Activated CD4-positive, alpha-beta T cell treated with anti-CD3 and anti-CD28 coated beads, Interleukin-2, amount 10 ng/mL, durations not matched to agents 7 days and 5 days (primary cell): ENCODE measurements at regions not wholly inside any gene's neighbourhood (a gene's known extent, or its start where the extent isn't known, plus 50 kb on each side); places are given as distances from the start of the nearest gene placed in this dataset.

ENCODE experiments used
- CTCF ChIA-PET: fragments of 350-600 bp; sonication (Branson Sonifier 250); formaldehyde crosslinking; loops from one replicate; lab custom pipeline; 2021; ENCODE audit warnings: antibody characterized with exemption; lab: Charles Lee
- POLR2A ChIA-PET: fragments of 350-600 bp; sonication (Branson Sonifier 250); formaldehyde crosslinking; loops from one replicate; lab custom pipeline; 2021; ENCODE audit warnings: antibody characterized with exemption; lab: Charles Lee
- DNase-seq: peaks from one replicate; pipeline ENCODE4 v3.0.0-alpha.2; 2020
- H3K27ac Mint-ChIP-seq: one replicate; pipeline ENCODE4 v1.8.0; 2021; ENCODE audit warnings: mild to moderate bottlenecking, moderate library complexity, mixed read lengths
- H3K27me3 Mint-ChIP-seq: one replicate; pipeline ENCODE4 v1.8.0; 2021; ENCODE audit warnings: mixed read lengths
- H3K36me3 Mint-ChIP-seq: one replicate; pipeline ENCODE4 v1.8.0; 2021; ENCODE audit warnings: low read depth, mixed read lengths
- H3K4me1 Mint-ChIP-seq: one replicate; pipeline ENCODE4 v1.8.0; 2021; ENCODE audit warnings: mixed read lengths
- H3K4me3 Mint-ChIP-seq: one replicate; pipeline ENCODE4 v1.8.0; 2021; ENCODE audit warnings: mild to moderate bottlenecking, moderate library complexity, mixed read lengths
- H3K9me3 Mint-ChIP-seq: one replicate; pipeline ENCODE4 v1.8.0; 2021; ENCODE audit warnings: mixed read lengths

DNA sequence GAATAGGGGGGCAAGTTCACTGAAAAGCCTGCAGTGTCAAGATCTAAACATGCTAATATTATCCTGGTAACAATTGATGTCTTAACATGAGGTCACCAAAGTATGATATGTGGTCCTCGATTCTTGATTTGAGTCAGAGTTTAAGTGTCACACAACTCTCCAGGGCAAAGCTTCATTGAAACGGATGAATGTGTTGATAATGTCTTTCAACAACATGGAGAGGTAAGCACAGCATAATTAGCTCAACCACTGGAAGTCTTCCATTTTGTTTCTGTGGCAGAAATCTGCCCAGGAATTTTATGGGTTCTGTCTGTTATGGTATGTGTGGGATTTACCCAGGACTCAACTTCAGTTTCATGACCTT lies 591.5 kb downstream of the ZNF385D start:
- no peak for DNase-seq
- ChIA-PET POLR2A (no interaction called here), CTCF (interaction anchor here (0.6 kb wide), 1 partner anchor 454 kb away, joined by 4 read pairs; no protein-coding TSS in a partner anchor)
- no peaks in the 10 kb centered on the region for H3K4me1 Mint-ChIP-seq
- H3K27ac Mint-ChIP-seq = no peak overlapping the region
- H3K36me3 Mint-ChIP-seq = no peaks in the 10 kb centered on the region
- H3K9me3 Mint-ChIP-seq = peaks cover 11% of the 10 kb centered on the region
- H3K27me3 Mint-ChIP-seq = no peaks in the 10 kb centered on the region
- H3K4me3 Mint-ChIP-seq = no peak overlapping the region

DNA sequence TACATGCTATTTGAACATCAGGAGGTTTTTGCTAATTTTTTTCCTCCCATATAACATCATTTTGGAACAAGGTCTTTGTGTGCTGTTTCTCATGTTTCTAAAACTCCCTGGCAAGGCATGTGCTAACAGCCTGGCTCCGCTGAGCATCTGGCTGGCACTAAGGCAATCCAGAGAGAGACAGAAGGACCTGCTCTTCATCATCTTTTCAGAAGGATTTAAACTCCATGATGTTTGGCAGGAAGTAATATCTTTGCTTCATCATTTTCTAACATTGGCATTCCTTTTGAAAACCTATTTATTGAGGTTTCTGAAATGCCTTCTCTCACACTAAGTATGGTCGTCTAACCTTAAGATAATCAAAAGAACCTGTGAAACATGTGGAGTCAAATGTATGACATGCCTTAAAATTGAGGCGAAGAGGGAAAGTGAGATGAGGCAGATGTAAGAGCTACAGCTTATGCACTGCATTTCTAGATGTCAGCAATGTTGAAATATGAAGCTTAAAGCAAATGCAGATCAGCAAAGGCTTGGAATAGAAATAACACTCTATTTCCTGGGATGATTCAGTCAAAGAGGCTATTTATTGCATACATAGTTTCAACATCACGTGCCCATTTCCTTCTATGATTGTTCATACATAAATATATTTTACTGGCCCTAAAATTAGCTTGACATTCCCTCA lies 592.0 kb downstream of the ZNF385D start:
- CTCF ChIA-PET = no interaction called here

DNA sequence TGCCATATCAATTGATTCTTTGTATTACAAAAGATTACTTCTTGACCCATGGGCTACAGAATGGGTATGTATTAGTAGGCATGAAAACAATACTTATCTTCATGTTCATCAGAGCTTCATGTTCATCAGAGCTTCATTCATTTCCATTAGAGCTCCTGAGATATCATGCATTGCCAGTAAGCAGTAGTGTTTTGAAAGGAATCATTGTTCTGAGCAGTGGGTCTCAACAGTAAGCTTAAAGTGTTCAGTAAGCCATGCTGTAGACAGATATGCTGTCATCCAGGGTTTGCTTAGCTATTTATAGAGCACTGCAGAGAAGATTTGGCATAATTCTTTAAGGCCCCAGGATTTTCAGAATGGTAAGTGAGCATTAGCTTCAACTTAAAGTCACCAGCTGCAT lies 596.1 kb downstream of the ZNF385D start:
- Mint-ChIP-seq H3K4me3 (no peak overlapping the region), H3K9me3 (peaks cover 6% of the 10 kb centered on the region), H3K27ac (no peak overlapping the region), H3K36me3 (no peaks in the 10 kb centered on the region), H3K4me1 (no peaks in the 10 kb centered on the region), H3K27me3 (no peaks in the 10 kb centered on the region)
- POLR2A ChIA-PET = no interaction called here
- CTCF ChIA-PET = no interaction called here
- no peak for DNase-seq

More for the DNA sequence above, 592.0 kb downstream of the ZNF385D start:
- Mint-ChIP-seq H3K36me3 (no peaks in the 10 kb centered on the region), H3K9me3 (peaks cover 11% of the 10 kb centered on the region), H3K4me3 (no peak overlapping the region), H3K27ac (no peak overlapping the region), H3K4me1 (no peaks in the 10 kb centered on the region), H3K27me3 (no peaks in the 10 kb centered on the region)
- POLR2A ChIA-PET = no interaction called here
- DNase-seq = no peak

DNA sequence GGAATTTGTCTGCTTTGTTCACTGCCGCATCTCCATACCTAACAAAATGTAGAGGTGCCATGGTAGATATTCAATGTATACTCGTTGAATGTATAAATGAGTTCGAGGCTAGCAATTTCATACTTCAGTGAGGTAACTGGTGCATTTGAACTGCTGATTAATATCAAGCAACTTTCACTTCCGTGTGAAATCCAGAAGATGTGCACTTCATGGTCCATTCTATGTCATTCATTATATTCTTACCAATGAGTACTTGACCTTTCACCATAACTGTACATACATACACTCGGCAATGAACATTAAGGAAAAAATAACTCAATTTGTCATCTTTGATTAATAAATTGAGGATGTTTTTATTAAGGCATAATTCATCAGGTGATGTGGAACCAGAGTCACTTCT lies 598.5 kb downstream of the ZNF385D start:
- ChIA-PET POLR2A (no interaction called here), CTCF (no interaction called here)
- Mint-ChIP-seq H3K27me3 (no peaks in the 10 kb centered on the region), H3K4me1 (no peaks in the 10 kb centered on the region), H3K4me3 (no peak overlapping the region), H3K36me3 (no peaks in the 10 kb centered on the region), H3K9me3 (peaks cover 6% of the 10 kb centered on the region), H3K27ac (no peak overlapping the region)
- DNase-seq = no peak

DNA sequence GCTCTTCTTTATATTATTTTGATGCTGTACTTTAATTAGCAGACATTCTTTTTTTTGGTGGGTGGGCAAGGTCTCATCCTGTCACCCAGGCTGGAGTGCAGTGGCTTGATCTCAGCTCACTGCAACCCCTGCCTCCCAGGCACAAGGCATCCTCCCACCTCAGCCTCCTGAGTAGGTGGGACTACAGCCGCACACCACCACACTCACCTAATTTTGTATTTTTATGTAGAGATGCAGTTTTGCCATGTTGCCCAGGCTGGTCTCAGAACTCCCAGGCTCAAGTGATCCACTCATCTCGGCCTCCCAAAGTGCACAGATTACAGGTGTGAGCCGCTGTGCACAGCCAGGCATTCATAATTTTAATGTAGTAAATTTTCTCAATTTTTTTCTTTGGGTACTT lies 608.1 kb downstream of the ZNF385D start:
- H3K27me3 Mint-ChIP-seq = no peaks in the 10 kb centered on the region
- H3K4me1 Mint-ChIP-seq = no peaks in the 10 kb centered on the region
- no peak for DNase-seq
- no peak overlapping the region for H3K27ac Mint-ChIP-seq
- no peaks in the 10 kb centered on the region for H3K36me3 Mint-ChIP-seq
- H3K4me3 Mint-ChIP-seq = no peak overlapping the region
- POLR2A ChIA-PET = no interaction called here
- CTCF ChIA-PET = no interaction called here
- H3K9me3 Mint-ChIP-seq = no peaks in the 10 kb centered on the region

DNA sequence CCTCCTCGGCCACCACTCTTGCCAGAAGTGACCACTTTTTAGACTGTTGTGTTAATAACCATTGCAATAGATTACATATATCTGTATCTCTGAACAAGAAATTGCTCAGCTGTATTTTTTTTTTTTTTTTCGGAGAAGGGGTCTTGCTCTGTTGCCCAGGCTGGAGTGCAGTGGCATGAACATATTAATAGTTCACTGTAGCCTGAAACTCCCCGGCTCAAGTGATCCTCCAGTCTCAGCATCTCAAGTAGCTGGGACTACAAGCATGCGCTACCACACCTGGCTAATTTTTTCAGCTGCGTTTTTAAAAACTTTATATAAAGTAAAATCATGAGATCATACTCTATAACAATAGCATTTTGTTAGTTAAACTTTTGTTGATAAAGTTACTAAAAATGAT lies 609.0 kb downstream of the ZNF385D start:
- ChIA-PET POLR2A (no interaction called here), CTCF (no interaction called here)
- Mint-ChIP-seq H3K27me3 (no peaks in the 10 kb centered on the region), H3K4me3 (no peak overlapping the region), H3K27ac (no peak overlapping the region), H3K36me3 (no peaks in the 10 kb centered on the region), H3K4me1 (no peaks in the 10 kb centered on the region), H3K9me3 (no peaks in the 10 kb centered on the region)
- no peak for DNase-seq

DNA sequence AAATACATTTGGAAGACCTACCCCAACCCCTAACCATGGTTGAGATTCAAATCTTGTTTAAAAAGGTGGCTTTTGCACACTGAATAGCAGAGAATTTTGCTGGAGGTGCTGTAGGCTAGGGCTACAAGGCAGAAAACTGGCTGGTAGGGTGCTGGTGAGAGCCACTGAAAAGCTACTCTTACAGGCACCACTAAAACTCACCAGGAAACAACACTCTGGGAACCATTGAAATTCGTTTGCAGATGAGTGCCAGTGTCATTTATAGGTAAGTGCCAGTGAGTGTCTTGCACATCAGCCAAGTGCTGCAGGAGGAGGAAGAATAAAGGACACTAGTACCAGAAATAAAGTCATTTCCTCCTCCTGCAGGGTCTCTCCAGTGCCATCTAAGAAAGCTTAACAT lies 610.2 kb downstream of the ZNF385D start:
- Mint-ChIP-seq H3K9me3 (no peaks in the 10 kb centered on the region), H3K27me3 (no peaks in the 10 kb centered on the region), H3K36me3 (no peaks in the 10 kb centered on the region), H3K4me1 (no peaks in the 10 kb centered on the region), H3K27ac (no peak overlapping the region), H3K4me3 (no peak overlapping the region)
- DNase-seq = no peak
- ChIA-PET CTCF (no interaction called here), POLR2A (no interaction called here)

DNA sequence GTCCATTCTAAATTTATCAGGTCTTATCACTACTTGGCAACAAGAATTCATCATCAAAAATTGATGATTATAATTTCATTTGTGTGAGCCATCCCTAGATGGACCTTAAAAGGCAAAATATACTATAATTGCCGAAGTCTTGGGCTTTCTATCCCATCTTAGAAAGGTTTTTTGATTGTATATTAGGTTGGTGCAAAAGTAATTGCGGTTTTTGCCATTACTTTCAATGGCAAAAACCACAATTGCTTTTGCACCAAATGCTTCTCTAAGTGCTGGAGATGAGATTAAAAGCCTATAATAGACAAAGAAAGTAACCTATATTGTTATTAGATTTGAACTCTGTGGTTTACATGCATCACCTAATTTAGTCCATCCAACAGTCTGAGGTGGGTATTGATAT lies 612.9 kb downstream of the ZNF385D start:
- ChIA-PET CTCF (no interaction called here), POLR2A (no interaction called here)
- H3K36me3 Mint-ChIP-seq = no peaks in the 10 kb centered on the region
- no peak overlapping the region for H3K4me3 Mint-ChIP-seq
- DNase-seq = no peak
- no peaks in the 10 kb centered on the region for H3K4me1 Mint-ChIP-seq
- H3K27ac Mint-ChIP-seq = no peak overlapping the region
- no peaks in the 10 kb centered on the region for H3K27me3 Mint-ChIP-seq
- H3K9me3 Mint-ChIP-seq = no peaks in the 10 kb centered on the region

DNA sequence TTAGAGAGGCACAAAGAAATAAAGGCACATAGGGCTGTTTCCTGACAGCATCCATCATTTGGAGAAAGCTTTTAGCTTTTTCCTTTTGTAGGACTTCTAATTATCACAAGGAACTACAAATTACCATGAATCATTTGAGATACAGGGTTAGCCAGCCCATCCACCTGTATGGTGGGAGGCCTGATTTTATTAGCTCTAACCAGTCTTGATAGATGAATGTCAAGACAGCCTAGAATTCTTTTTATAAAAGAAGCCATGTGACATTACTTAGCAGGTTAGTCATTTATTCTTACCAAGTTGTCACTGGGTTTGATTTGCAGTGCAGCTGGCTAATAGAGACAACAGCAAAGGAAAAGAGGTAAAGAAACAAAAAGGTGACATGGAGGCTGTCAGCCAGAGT lies 618.1 kb downstream of the ZNF385D start:
- Mint-ChIP-seq H3K27me3 (no peaks in the 10 kb centered on the region), H3K36me3 (no peaks in the 10 kb centered on the region), H3K27ac (no peak overlapping the region), H3K4me3 (no peak overlapping the region), H3K4me1 (no peaks in the 10 kb centered on the region), H3K9me3 (peaks cover 12% of the 10 kb centered on the region)
- ChIA-PET POLR2A (no interaction called here), CTCF (no interaction called here)
- no peak for DNase-seq

DNA sequence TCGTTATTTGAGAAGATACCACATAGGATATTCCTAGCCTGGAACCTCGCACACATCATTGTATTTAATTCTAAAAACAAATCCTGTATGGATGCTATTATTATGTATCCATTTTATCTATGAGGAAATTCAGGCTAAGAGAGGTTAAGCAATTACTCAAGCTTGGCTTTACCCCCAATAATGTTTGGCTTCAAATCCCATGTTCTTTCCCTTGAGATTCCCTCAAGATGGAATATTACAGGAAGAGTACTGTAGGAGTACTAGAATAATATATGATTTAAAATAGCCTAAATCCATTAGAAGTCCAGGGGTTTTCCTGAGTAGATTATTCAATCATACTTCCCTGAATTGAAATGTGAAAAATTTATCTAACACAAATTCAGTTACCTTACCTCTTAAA lies 630.2 kb downstream of the ZNF385D start:
- peaks cover 29% of the 10 kb centered on the region for H3K9me3 Mint-ChIP-seq
- H3K27ac Mint-ChIP-seq = no peak overlapping the region
- no peak overlapping the region for H3K4me3 Mint-ChIP-seq
- H3K36me3 Mint-ChIP-seq = no peaks in the 10 kb centered on the region
- no peaks in the 10 kb centered on the region for H3K27me3 Mint-ChIP-seq
- H3K4me1 Mint-ChIP-seq = no peaks in the 10 kb centered on the region
- CTCF ChIA-PET = no interaction called here
- POLR2A ChIA-PET = no interaction called here
- DNase-seq = no peak

DNA sequence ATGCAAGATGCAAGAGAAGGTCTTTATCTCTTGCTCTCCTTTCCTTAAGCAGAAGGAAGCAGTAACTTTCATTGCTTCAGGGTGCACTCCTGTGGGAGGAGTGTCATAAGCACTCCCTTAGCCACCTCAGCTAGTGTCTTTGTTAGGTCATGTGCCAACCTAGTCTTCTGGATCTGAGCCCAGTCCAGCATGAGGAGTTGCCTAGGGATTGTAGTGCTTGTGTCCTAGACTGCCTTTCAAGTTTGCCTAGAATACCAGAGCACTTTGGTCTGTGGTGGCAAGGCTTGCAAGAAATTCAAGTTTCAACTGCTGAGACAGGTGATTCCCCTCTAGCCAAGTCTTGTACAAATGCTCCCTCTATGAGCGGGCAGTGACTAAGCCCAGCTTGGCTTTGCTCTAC lies 633.6 kb downstream of the ZNF385D start:
- Mint-ChIP-seq H3K27me3 (no peaks in the 10 kb centered on the region), H3K9me3 (peaks cover 16% of the 10 kb centered on the region), H3K4me1 (no peaks in the 10 kb centered on the region), H3K36me3 (no peaks in the 10 kb centered on the region), H3K4me3 (no peak overlapping the region), H3K27ac (no peak overlapping the region)
- ChIA-PET POLR2A (no interaction called here), CTCF (no interaction called here)
- no peak for DNase-seq

DNA sequence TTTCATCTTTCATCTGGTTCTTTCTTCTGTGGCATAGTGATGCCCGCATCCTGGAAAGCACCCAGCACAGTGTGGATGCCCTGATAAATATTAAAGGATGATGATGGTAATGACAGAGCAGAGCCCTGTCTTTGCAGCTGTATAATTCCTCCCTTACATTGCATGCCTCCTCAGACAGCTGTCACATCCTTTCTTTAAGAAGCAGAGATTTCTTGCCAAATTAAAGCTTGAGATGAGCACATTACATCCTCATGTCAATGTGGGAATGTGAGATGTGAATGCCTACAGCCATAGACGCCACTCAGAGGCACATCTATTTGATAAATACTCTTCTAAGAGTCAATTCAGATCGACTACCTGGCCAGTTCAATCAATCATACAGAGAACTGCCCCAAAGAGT lies 642.0 kb downstream of the ZNF385D start:
- CTCF ChIA-PET = interaction anchor here (0.6 kb wide), 1 partner anchor 619 kb away, joined by 3 read pairs; no protein-coding TSS in a partner anchor
- H3K4me1 Mint-ChIP-seq = no peaks in the 10 kb centered on the region
- DNase-seq = no peak
- POLR2A ChIA-PET = no interaction called here
- peaks cover 10% of the 10 kb centered on the region for H3K9me3 Mint-ChIP-seq
- no peaks in the 10 kb centered on the region for H3K36me3 Mint-ChIP-seq
- H3K4me3 Mint-ChIP-seq = no peak overlapping the region
- H3K27me3 Mint-ChIP-seq = no peaks in the 10 kb centered on the region
- no peak overlapping the region for H3K27ac Mint-ChIP-seq

DNA sequence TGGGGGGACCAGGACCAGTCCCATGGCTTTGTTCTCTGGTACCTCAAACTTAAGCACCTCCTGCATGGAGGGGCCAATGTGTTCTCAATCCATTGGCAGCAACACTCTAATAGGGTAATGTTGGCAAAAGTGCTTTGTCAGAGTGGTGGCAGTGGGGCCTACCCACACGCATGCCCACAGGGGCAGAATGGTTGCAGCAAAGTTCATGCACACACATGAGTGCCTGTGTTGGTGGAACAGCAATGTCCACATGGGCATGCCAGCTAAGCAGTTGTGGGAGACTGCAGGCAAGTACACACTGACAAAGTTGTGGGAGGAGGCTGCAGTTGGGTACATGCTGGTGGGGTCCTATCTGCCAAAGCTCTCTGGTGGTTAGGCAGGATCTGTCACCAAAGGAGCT lies 645.2 kb downstream of the ZNF385D start:
- Mint-ChIP-seq H3K27ac (no peak overlapping the region), H3K9me3 (peaks cover 8% of the 10 kb centered on the region), H3K4me1 (no peaks in the 10 kb centered on the region), H3K27me3 (no peaks in the 10 kb centered on the region), H3K4me3 (no peak overlapping the region), H3K36me3 (no peaks in the 10 kb centered on the region)
- DNase-seq = no peak
- ChIA-PET CTCF (no interaction called here), POLR2A (no interaction called here)

DNA sequence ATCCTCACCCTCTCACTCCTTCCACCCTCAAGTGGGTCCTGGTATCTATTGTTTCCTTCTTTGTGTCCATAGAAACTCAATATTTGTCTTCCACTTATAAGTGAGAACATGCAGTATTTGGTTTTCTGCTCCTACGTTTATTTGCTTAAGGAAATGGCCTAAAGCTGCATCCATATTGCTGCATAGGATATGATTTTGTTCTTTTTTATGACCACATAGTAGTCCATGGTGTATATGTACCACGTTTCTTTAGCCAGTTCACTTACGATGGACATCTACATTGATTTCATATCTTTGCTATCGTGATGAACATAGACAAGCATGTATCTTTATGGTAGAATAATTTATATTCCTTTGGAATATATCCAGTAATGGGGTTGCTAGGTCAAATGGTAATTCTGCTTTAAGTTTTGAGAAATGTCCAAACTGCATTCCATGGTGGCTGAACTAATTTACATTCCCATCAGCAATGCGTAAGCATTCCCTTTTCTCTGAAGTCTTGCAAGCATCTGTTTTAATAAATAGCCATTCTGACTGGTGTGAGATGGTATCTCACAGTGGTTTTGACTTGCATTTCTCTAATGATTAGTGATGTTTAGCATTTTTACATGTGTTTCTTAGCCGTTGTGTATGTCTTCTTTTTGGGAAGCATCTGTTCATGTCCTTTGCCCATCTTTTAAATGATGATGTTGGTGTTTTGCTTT lies 650.2 kb downstream of the ZNF385D start:
- CTCF ChIA-PET = no interaction called here
- Mint-ChIP-seq H3K27me3 (no peaks in the 10 kb centered on the region), H3K4me3 (no peak overlapping the region), H3K4me1 (no peaks in the 10 kb centered on the region), H3K9me3 (peaks cover 14% of the 10 kb centered on the region), H3K36me3 (no peaks in the 10 kb centered on the region), H3K27ac (no peak overlapping the region)
- POLR2A ChIA-PET = no interaction called here
- no peak for DNase-seq
